GM23248 (cell line): ENCODE measurements at regions not wholly inside any gene's neighbourhood (a gene's known extent, or its start where the extent isn't known, plus 50 kb on each side); places are given as distances from the start of the nearest gene placed in this dataset.
"Not testable (repeated sequence)": the region's sequence is repeated elsewhere in the genome, so short reads cannot be mapped to it uniquely, and the experiment has no call there.

Source experiments
- DNase-seq: peaks from one replicate; pipeline ENCODE4 v3.0.0-alpha.2; 2015
- H2AFZ ChIP-seq: fragments of 200-600 bp; sonication (generic); 2 replicates; pipeline ENCODE4 v1.6.1; 2016; ENCODE audit warnings: antibody characterized with exemption
- H3F3A ChIP-seq: fragments of 200-600 bp; sonication (generic); 2 replicates; pipeline ENCODE4 v1.6.1; 2016; ENCODE audit warnings: mild to moderate bottlenecking, antibody characterized with exemption, mixed run types; ENCODE audit not compliant: insufficient read depth
- H3K27ac ChIP-seq: fragments of 200-600 bp; sonication (generic); 2 replicates; pipeline ENCODE4 v1.5.1; 2016; ENCODE audit warnings: mild to moderate bottlenecking
- H3K27me3 ChIP-seq: fragments of 200-600 bp; sonication (generic); replicated peaks from 2 replicates; pipeline ENCODE4 v1.6.1; 2016; ENCODE audit warnings: mild to moderate bottlenecking; ENCODE audit not compliant: insufficient read depth
- H3K36me3 ChIP-seq: fragments of 200-600 bp; sonication (generic); 2 replicates; pipeline ENCODE4 v1.6.1; 2016; ENCODE audit warnings: low read depth, mild to moderate bottlenecking
- H3K4me1 ChIP-seq: fragments of 200-600 bp; sonication (generic); 2 replicates; pipeline ENCODE4 v1.6.1; 2016; ENCODE audit warnings: mild to moderate bottlenecking; ENCODE audit not compliant: insufficient read depth
- H3K4me2 ChIP-seq: fragments of 200-600 bp; sonication (generic); one replicate; pipeline ENCODE4 v1.6.1; 2016; ENCODE audit warnings: mild to moderate bottlenecking; ENCODE audit not compliant: unreplicated experiment
- H3K4me3 ChIP-seq: fragments of 200-600 bp; sonication (generic); 2 replicates; pipeline ENCODE4 v1.5.1; 2016; ENCODE audit warnings: mild to moderate bottlenecking
- H3K79me2 ChIP-seq: fragments of 200-600 bp; sonication (generic); 2 replicates; pipeline ENCODE4 v1.6.1; 2016; ENCODE audit warnings: mild to moderate bottlenecking; ENCODE audit not compliant: insufficient read depth
- H3K9ac ChIP-seq: fragments of 200-600 bp; sonication (generic); 2 replicates; pipeline ENCODE4 v1.6.1; 2016; ENCODE audit warnings: mild to moderate bottlenecking
- H3K9me2 ChIP-seq: fragments of 200-600 bp; sonication (generic); 2 replicates; pipeline ENCODE4 v1.6.1; 2016; ENCODE audit warnings: mixed run types, mild to moderate bottlenecking, moderate library complexity; ENCODE audit not compliant: insufficient read depth
- H3K9me3 ChIP-seq: fragments of 200-600 bp; sonication (generic); one replicate; pipeline ENCODE4 v1.6.1; 2017; ENCODE audit warnings: low read depth
- H4K20me1 ChIP-seq: fragments of 200-600 bp; sonication (generic); 2 replicates; pipeline ENCODE4 v1.6.0; 2016; ENCODE audit not compliant: insufficient read depth
- EZH2 ChIP-seq: fragments of 200-600 bp; sonication (generic); IDR thresholded peaks from 2 replicates; pipeline ENCODE4 v1.6.1; 2018; ENCODE audit warnings: antibody characterized with exemption, mild to moderate bottlenecking; ENCODE audit not compliant: insufficient read depth, poor library complexity, severe bottlenecking
- EZH2phosphoT487 ChIP-seq: fragments of 200-600 bp; sonication (generic); IDR thresholded peaks from 2 replicates; pipeline ENCODE4 v1.6.1; 2018; ENCODE audit warnings: antibody characterized with exemption, moderate library complexity, mild to moderate bottlenecking, low read depth; ENCODE audit not compliant: insufficient read depth
- WGBS, 2 experiments: methylation state at CpG; one replicate each; pipeline ENCODE4 v1.1.6; 2015 to 2017; ENCODE audit warnings: low lambda C conversion rate in 2 of 2, low coverage in 1 of 2; ENCODE audit errors: missing lambda C conversion rate in 2 of 2; 5-methylcytosine and 5-hydroxymethylcytosine counted together
- in situ Hi-C: fragments of 300-500 bp; cut with MboI; formaldehyde crosslinking; loops from 2 replicates; pipeline ENCODE4 v1.15.0; 2020

DNA sequence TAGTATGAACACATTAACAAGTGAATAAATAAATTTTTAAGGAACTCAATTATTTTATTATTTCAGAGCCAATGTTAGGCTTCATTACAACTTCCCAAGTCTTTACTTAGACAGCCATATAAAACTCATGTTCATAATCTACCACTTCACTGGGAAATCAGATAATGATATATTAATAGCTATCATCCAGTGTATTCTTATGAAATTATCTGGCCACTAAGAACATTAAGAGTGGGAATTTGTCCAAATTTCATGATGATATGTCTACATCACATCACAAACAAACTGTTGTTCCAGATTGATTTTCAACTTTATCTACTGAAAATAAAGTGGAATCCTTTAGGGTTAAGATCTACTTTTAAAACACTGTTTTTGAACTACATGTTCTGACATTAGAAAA is 668.6 kb downstream of the EFNA5 start:
- no peak overlapping the region for H3K4me2 ChIP-seq
- H3K27ac ChIP-seq: no peak overlapping the region
- H3K9ac ChIP-seq: no peak overlapping the region
- no peaks in the 10 kb centered on the region for H3K9me2 ChIP-seq
- no peaks in the 10 kb centered on the region for H3F3A ChIP-seq
- DNase-seq: no peak
- no peaks in the 10 kb centered on the region for H3K9me3 ChIP-seq
- no peak overlapping the region for H3K4me3 ChIP-seq
- H3K27me3 ChIP-seq: no peaks in the 10 kb centered on the region
- in situ Hi-C loops: no loop called here
- no peaks in the 10 kb centered on the region for H3K4me1 ChIP-seq
- no peaks in the 10 kb centered on the region for H4K20me1 ChIP-seq
- H3K36me3 ChIP-seq: no peaks in the 10 kb centered on the region
- no peak overlapping the region for H2AFZ ChIP-seq
- H3K79me2 ChIP-seq: no peaks in the 10 kb centered on the region
- TF ChIP-seq EZH2phosphoT487 (no peak), EZH2 (no peak)

DNA sequence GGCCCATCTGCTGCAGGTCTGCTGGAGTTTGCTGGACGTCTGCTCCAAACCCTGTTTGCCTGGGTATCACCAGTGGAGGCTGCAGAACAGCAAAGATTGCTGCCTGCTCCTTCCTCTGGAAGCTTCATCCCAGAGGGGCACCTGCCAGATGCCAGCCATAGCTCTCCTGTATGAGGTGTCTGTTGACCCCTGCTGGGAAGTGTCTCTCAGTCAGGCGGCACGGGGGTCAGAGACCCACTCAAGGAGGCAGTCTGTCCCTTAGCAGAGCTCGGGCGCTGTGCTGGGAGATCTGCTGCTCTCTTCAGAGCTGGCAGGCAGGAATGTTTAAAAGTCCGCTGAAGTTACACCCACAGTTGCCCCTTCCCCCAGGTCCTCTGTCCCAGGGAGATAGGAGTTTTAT is 671.2 kb downstream of the EFNA5 start:
- H3K4me2 ChIP-seq, H3K9me3 ChIP-seq, in situ Hi-C loops, H3K36me3 ChIP-seq, H3K4me3 ChIP-seq, H3K4me1 ChIP-seq, H4K20me1 ChIP-seq, H3K27ac ChIP-seq, H3K9me2 ChIP-seq, H3K9ac ChIP-seq, H3F3A ChIP-seq, DNase-seq, H3K27me3 ChIP-seq, H3K79me2 ChIP-seq, H2AFZ ChIP-seq: not testable (repeated sequence)
- 34 to 41% methylated on average over 6 of the region's 6 CpGs for WGBS, 2 experiments

DNA sequence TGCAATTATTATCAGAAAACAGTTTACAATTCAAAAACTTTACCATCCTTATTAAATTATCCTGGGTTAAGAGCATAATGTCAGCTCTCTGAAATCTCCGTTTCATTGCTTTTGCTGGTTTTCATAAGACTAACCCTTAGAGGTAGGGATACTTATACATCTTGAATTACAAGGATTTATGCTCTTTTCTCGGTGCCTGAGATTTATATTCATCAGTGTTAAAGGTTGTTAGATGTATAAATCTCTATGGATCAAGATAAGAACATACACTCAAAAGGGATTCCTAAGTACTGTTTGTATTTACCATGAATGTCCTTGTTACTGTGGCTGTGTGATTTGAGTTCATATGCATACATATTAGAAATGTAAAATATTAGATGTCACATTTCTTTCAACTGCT is 684.7 kb downstream of the EFNA5 start:
- Histone ChIP-seq H3K9me3 (no peaks in the 10 kb centered on the region), H3K4me1 (no peaks in the 10 kb centered on the region), H3K4me3 (no peak overlapping the region), H3F3A (no peaks in the 10 kb centered on the region), H3K9ac (no peak overlapping the region), H4K20me1 (no peaks in the 10 kb centered on the region), H3K79me2 (no peaks in the 10 kb centered on the region), H2AFZ (no peak overlapping the region), H3K27me3 (no peaks in the 10 kb centered on the region), H3K27ac (no peak overlapping the region), H3K9me2 (no peaks in the 10 kb centered on the region), H3K4me2 (no peak overlapping the region), H3K36me3 (no peaks in the 10 kb centered on the region)
- TF ChIP-seq EZH2phosphoT487 (no peak), EZH2 (no peak)
- in situ Hi-C loops: no loop called here
- DNase-seq: no peak
- 12% methylated on average over 2 of the region's 2 CpGs for WGBS, 2 experiments

DNA sequence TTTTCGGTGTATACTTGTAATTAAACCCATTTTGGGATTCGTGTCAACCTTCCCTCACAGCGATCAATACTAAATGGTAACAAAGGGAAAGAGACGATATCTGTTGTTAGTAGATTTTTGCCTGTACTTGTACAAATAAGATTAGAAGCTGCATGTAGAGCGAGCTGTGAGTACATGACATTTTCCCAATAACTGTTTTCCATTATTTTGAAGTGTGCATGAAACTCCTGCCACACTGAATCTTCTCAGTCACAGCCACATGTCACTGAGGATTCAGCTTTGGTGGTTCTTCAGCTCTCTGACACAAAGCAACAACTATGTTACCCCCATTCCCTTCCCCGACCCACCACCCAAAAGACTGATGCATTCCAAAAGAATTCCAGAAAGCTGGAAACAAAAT is 685.6 kb downstream of the EFNA5 start:
- in situ Hi-C loops: no loop called here
- WGBS, 2 experiments: 25 to 39% methylated on average over 6 of the region's 6 CpGs
- TF ChIP-seq EZH2: no peak
- TF ChIP-seq EZH2phosphoT487: no peak

DNA sequence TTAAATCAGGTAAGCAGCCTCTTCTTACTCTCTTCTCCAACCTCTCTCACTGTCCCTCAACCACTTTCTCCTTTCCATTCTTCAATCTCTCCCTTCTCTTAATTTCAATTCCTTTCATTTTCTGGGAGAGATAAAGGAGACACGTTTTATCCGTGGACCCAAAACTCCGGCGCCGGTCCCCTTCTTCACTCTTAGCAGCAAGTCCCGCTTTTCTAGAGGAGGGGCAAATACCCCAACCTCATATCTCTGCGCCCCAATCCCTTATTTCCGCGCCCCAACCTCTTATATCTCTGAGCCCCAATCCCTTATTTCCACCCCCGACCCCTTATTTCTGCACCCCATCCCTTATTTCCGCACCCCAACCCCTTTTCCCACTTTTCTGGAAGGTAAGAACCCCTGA is 691.6 kb downstream of the EFNA5 start:
- H3K4me3 ChIP-seq, H3K4me1 ChIP-seq, H3K4me2 ChIP-seq, H3K27ac ChIP-seq, H3K27me3 ChIP-seq, H3K79me2 ChIP-seq, H3K9me2 ChIP-seq, H3K36me3 ChIP-seq, H3K9ac ChIP-seq, H2AFZ ChIP-seq, in situ Hi-C loops, H3F3A ChIP-seq, DNase-seq, H4K20me1 ChIP-seq, H3K9me3 ChIP-seq: not testable (repeated sequence)
- WGBS, 2 experiments: 62 to 66% methylated on average over 8 to 11 of the region's 11 CpGs

More for the DNA sequence above, 685.6 kb downstream of the EFNA5 start:
- Histone ChIP-seq H3K36me3 (no peaks in the 10 kb centered on the region), H3K4me2 (no peak overlapping the region), H3K4me1 (no peaks in the 10 kb centered on the region), H3K27ac (no peak overlapping the region), H3K79me2 (no peaks in the 10 kb centered on the region), H3K9me3 (no peaks in the 10 kb centered on the region), H3K27me3 (no peaks in the 10 kb centered on the region), H2AFZ (no peak overlapping the region), H3K4me3 (no peak overlapping the region), H3K9ac (no peak overlapping the region), H3K9me2 (no peaks in the 10 kb centered on the region), H3F3A (no peaks in the 10 kb centered on the region), H4K20me1 (no peaks in the 10 kb centered on the region)
- no peak for DNase-seq

DNA sequence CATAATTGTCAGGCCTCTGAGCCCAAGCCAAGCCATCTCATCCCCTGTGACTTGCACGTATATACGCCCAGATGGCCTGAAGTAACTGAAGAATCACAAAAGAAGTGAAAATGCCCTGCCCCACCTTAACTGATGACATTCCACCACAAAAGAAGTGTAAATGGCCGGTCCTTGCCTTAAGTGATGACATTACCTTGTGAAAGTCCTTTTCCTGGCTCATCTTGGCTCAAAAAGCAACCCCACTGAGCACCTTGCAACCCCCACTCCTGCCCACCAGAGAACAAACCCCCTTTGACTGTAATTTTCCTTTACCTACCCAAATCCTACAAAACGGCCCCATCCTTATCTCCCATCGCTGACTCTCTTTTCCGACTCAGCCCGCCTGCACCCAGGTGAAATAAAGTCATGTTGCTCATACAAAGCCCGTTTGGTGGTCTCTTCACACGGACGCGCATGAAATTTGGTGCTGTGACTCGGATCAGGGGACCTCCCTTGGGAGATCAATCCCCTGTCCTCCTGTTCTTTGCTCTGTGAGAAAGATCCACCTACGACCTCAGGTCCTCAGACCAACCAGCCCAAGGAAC is 692.1 kb downstream of the EFNA5 start:
- H3K27ac ChIP-seq, H3K4me2 ChIP-seq, H4K20me1 ChIP-seq, H3K27me3 ChIP-seq, H3F3A ChIP-seq, H3K9ac ChIP-seq, in situ Hi-C loops, DNase-seq, H3K9me2 ChIP-seq, H3K79me2 ChIP-seq, H3K4me1 ChIP-seq, H3K4me3 ChIP-seq, H3K36me3 ChIP-seq, H2AFZ ChIP-seq, H3K9me3 ChIP-seq: not testable (repeated sequence)
- 51 to 57% methylated on average over 13 of the region's 13 CpGs for WGBS, 2 experiments
